ENCODE measurements at regions not wholly inside any gene's neighbourhood (a gene's known extent, or its start where the extent isn't known, plus 50 kb on each side); places are given as distances from the start of the nearest gene placed in this dataset.

DNA sequence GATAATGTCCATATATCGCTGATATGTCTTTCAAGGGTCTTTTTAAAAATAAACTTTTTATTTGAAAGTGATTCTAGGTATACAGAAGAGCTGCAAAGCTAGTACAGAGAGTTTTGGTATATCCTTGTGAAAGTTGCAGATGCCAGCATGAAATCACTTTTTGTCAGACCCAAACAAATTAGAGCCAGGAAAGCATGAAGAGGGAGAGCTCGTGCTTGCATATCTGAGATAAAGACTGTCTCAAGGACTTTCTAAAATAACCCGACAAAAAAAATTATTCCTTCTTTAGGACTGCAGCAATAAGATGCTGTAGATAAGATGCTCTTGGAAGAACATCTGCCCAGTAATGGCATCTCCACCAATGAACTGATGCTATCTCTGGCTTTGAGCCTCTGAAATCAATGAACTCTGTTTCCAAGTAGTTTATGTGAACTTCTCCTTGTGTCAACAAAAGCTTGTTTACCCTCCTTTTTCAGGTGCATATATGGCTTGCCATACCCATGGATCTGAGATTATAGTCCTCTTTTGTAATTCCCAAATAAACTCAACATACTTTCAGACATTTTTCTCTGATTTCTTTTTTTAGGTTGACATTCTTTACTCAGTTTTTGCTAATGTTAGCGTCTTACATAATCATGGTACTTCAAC is 774.6 kb upstream of the FAM98A start:
- no peak for TF ChIP-seq POLR2A (IDR thresholded peaks at IDR 0.05)
- no peak for TF ChIP-seq CTCF (IDR thresholded peaks at IDR 0.05)

Data from uterus (tissue), 2 donors.